ENCODE measurements at regions not wholly inside any gene's neighbourhood (a gene's known extent, or its start where the extent isn't known, plus 50 kb on each side); places are given as distances from the start of the nearest gene placed in this dataset.

DNA sequence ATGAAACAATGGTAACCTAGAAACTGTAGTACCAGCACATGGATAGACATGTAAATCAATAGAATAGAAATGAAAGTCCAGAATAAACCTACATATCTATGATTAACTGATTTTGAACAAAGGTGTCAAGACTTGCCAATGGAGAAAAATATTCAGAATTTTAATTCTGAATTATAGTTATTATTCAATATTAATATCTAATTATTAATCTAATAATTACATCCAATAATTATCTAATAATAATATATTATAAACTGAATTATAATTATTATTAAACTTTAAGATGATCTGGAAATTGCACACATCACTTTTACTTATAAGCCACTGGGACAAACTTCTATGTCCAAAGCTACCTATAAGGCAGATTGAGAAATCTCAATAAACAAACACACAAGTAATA lies 1365.2 kb upstream of the ADGRL3 start:
- H3K27me3 ChIP-seq (ENCODE audit: insufficient read depth): no peaks in the 10 kb centered on the region
- H3K9me2 ChIP-seq (ENCODE audit: insufficient read depth): no peaks in the 10 kb centered on the region
- H2AFZ ChIP-seq: no peak overlapping the region
- no peaks in the 10 kb centered on the region for H3F3A ChIP-seq (replicated peaks; ENCODE audit: low read depth)
- no peaks in the 10 kb centered on the region for H3K79me2 ChIP-seq (replicated peaks; ENCODE audit: insufficient read depth)
- H3K36me3 ChIP-seq (ENCODE audit: insufficient read depth): no peaks in the 10 kb centered on the region
- no peak for ATAC-seq
- DNase-seq (ENCODE audit: low spot score): no peak
- Mint-ChIP-seq H3K4me1 (no peaks in the 10 kb centered on the region), H3K27me3 (ENCODE audit: insufficient read depth, low read depth, poor library complexity) (no peaks in the 10 kb centered on the region), H3K27ac (no peak overlapping the region), H3K36me3 (ENCODE audit: low read depth) (no peaks in the 10 kb centered on the region), H3K4me3 (no peak overlapping the region), H3K9me3 (no peaks in the 10 kb centered on the region; the same call in 2 of the 3 replicates)
- TF ChIP-seq ZNF114 (CRISPR knock-in tag; IDR thresholded peaks at IDR 0.05) (no peak), EZH2phosphoT487 (IDR thresholded peaks at IDR 0.05; ENCODE audit: unreplicated experiment) (no peak), ZNF462 (CRISPR knock-in tag; IDR thresholded peaks at IDR 0.05) (no peak), NANOG (IDR thresholded peaks at IDR 0.05; ENCODE audit: borderline replicate concordance) (no peak), ETS1 (IDR thresholded peaks at IDR 0.05) (no peak), CTCF (conservative IDR thresholded peaks at IDR 0.05; ENCODE audit: low read depth in 2 of 2) (no peak), POLR2AphosphoS5 (IDR thresholded peaks at IDR 0.05; ENCODE audit: low read depth) (no peak), JUNB (IDR thresholded peaks at IDR 0.05; ENCODE audit: unreplicated experiment) (no peak), ZNF331 (CRISPR knock-in tag; IDR thresholded peaks at IDR 0.05; ENCODE audit: low read depth) (no peak)
- H3K4me2 ChIP-seq: no peak overlapping the region
- H3K4me1 ChIP-seq (ENCODE audit: insufficient read depth): no peaks in the 10 kb centered on the region
- no peak overlapping the region for H3K4me3 ChIP-seq
- H3K27ac ChIP-seq (ENCODE audit: low read depth): no peak overlapping the region
- 0 out of 2 replicates have a peak, but pooled peaks cover 2% of the 10 kb centered on the region for H4K20me1 ChIP-seq (replicated peaks; ENCODE audit: insufficient read depth)
